SU-DHL-6 (cell line): ENCODE measurements at regions not wholly inside any gene's neighbourhood (a gene's known extent, or its start where the extent isn't known, plus 50 kb on each side); places are given as distances from the start of the nearest gene placed in this dataset.
"Not testable (repeated sequence)": the region's sequence is repeated elsewhere in the genome, so short reads cannot be mapped to it uniquely, and the experiment has no call there.

Experiments used
- H2AFZ ChIP-seq: fragments of 200-600 bp; sonication (generic); 2 replicates; pipeline ENCODE4 v1.6.1; 2014; ENCODE audit warnings: low read depth, mild to moderate bottlenecking, moderate library complexity, mixed read lengths, antibody characterized with exemption, low read length; ENCODE audit not compliant: severe bottlenecking
- H3F3A ChIP-seq: fragments of 200-600 bp; shearing (Covaris generic); 2 replicates; pipeline ENCODE4 v1.6.0; 2016; ENCODE audit warnings: antibody characterized with exemption, mild to moderate bottlenecking; ENCODE audit not compliant: insufficient read depth
- H3K27ac ChIP-seq: fragments of 200-600 bp; sonication (generic); 2 replicates; pipeline ENCODE4 v1.5.1; 2016; ENCODE audit warnings: low read depth, mild to moderate bottlenecking, low read length, moderate library complexity, mixed read lengths
- H3K27me3 ChIP-seq: fragments of 200-600 bp; sonication (generic), shearing (Covaris generic); 2 replicates; pipeline ENCODE4 v1.6.0; 2014; ENCODE audit warnings: mild to moderate bottlenecking, low read length
- H3K36me3 ChIP-seq: fragments of 200-600 bp; sonication (generic); 2 replicates; pipeline ENCODE4 v1.6.1; 2014; ENCODE audit warnings: mild to moderate bottlenecking, low read length, mixed read lengths
- H3K4me2 ChIP-seq: fragments of 300-600, 200-600 bp; shearing (Covaris generic), sonication (generic); 2 replicates; pipeline ENCODE4 v1.6.0; 2014; ENCODE audit warnings: low read length, low read depth, mild to moderate bottlenecking; ENCODE audit not compliant: poor library complexity, severe bottlenecking
- H3K4me3 ChIP-seq: fragments of 200-600 bp; sonication (generic); 2 replicates; pipeline ENCODE4 v1.5.1; 2014; ENCODE audit warnings: antibody characterized with exemption, low read length, mild to moderate bottlenecking, mixed read lengths; ENCODE audit not compliant: insufficient read depth, poor library complexity, severe bottlenecking
- H3K79me2 ChIP-seq: fragments of 200-600 bp; sonication (generic); 2 replicates; pipeline ENCODE4 v1.6.1; 2014; ENCODE audit warnings: mild to moderate bottlenecking, low read length, moderate library complexity; ENCODE audit not compliant: insufficient read depth
- H3K9ac ChIP-seq: fragments of 200-600 bp; sonication (generic); 2 replicates; pipeline ENCODE4 v1.7.0; 2014; ENCODE audit warnings: mild to moderate bottlenecking, low read length
- H3K9me2 ChIP-seq: fragments of 200-600 bp; sonication (generic); replicated peaks from 2 replicates; pipeline ENCODE4 v1.6.1; 2014; ENCODE audit warnings: low read length; ENCODE audit not compliant: insufficient read depth
- H3K9me3 ChIP-seq: fragments of 200-600 bp; sonication (generic); 2 replicates; pipeline ENCODE4 v1.6.1; 2014; ENCODE audit warnings: low read length, mixed read lengths; ENCODE audit not compliant: insufficient read depth
- H4K20me1 ChIP-seq: fragments of 200-600 bp; sonication (generic); 2 replicates; pipeline ENCODE4 v1.6.1; 2014; ENCODE audit warnings: low read depth, mild to moderate bottlenecking, antibody characterized with exemption, low read length, moderate library complexity, mixed read lengths
- CTCF ChIP-seq: fragments of 200-600 bp; sonication (generic); IDR thresholded peaks from one replicate; pipeline ENCODE4 v1.5.1; 2017; ENCODE audit warnings: antibody characterized with exemption, mild to moderate bottlenecking, low read length, moderate library complexity; ENCODE audit not compliant: insufficient read depth, poor library complexity, severe bottlenecking
- EZH2phosphoT487 ChIP-seq: fragments of 200-600 bp; sonication (generic), shearing (Covaris generic); conservative IDR thresholded peaks from 2 replicates; pipeline ENCODE4 v1.6.1; 2018; ENCODE audit warnings: mild to moderate bottlenecking, antibody characterized with exemption, low read length, moderate library complexity, mixed read lengths

GRCh38 chr5:94102849-94103248, 361.4 kb upstream of the POU5F2 start:
- H3K79me2 ChIP-seq = peaks cover 95% of the 10 kb centered on the region

GRCh38 chr5:94097384-94097783, 356.0 kb upstream of the POU5F2 start:
- H2AFZ ChIP-seq, H3K4me3 ChIP-seq, H3K27ac ChIP-seq, H4K20me1 ChIP-seq, H3F3A ChIP-seq, H3K4me2 ChIP-seq, H3K36me3 ChIP-seq, H3K27me3 ChIP-seq, H3K9ac ChIP-seq, H3K9me2 ChIP-seq: not testable (repeated sequence)
- Histone ChIP-seq H3K79me2 (peaks cover 79% of the 10 kb centered on the region), H3K9me3 (peaks cover 10% of the 10 kb centered on the region; the same call in 1 of the 2 replicates)

More at GRCh38 chr5:94102849-94103248, 361.4 kb upstream of the POU5F2 start:
- peaks cover 20% of the 10 kb centered on the region; the same call in 1 of the 2 replicates for H3K9me3 ChIP-seq
- 0 out of 2 replicates have a peak, but pooled peaks cover 3% of the 10 kb centered on the region for H3K36me3 ChIP-seq
- H4K20me1 ChIP-seq = no peaks in the 10 kb centered on the region
- no peak overlapping the region for H3K4me2 ChIP-seq
- no peak overlapping the region for H2AFZ ChIP-seq
- H3F3A ChIP-seq = no peaks in the 10 kb centered on the region
- H3K27ac ChIP-seq = no peak overlapping the region
- TF ChIP-seq CTCF (no peak), EZH2phosphoT487 (no peak)
- no peak overlapping the region for H3K9ac ChIP-seq
- H3K27me3 ChIP-seq = no peaks in the 10 kb centered on the region
- no peak overlapping the region for H3K4me3 ChIP-seq
- no peaks in the 10 kb centered on the region for H3K9me2 ChIP-seq

GRCh38 chr5:94094793-94095441, 353.5 kb upstream of the POU5F2 start:
- Histone ChIP-seq H3K36me3 (no peaks in the 10 kb centered on the region), H3F3A (no peaks in the 10 kb centered on the region), H3K9ac (no peak overlapping the region), H3K79me2 (peaks cover 69% of the 10 kb centered on the region), H3K4me3 (no peak overlapping the region), H3K27ac (no peak overlapping the region), H3K9me3 (peaks cover 10% of the 10 kb centered on the region; the same call in 1 of the 2 replicates), H3K27me3 (no peaks in the 10 kb centered on the region), H3K4me2 (no peak overlapping the region), H2AFZ (no peak overlapping the region), H4K20me1 (no peaks in the 10 kb centered on the region), H3K9me2 (no peaks in the 10 kb centered on the region)
- TF ChIP-seq EZH2phosphoT487 (no peak), CTCF (no peak)

GRCh38 chr5:94093300-94093699, 351.9 kb upstream of the POU5F2 start:
- Histone ChIP-seq H3F3A (no peaks in the 10 kb centered on the region), H3K27ac (no peak overlapping the region), H3K4me3 (no peak overlapping the region), H3K9ac (no peak overlapping the region), H3K9me3 (peaks cover 6% of the 10 kb centered on the region; the same call in 1 of the 2 replicates), H3K27me3 (no peaks in the 10 kb centered on the region), H3K9me2 (no peaks in the 10 kb centered on the region), H3K79me2 (peaks cover 58% of the 10 kb centered on the region), H2AFZ (no peak overlapping the region), H3K4me2 (no peak overlapping the region), H4K20me1 (no peaks in the 10 kb centered on the region), H3K36me3 (no peaks in the 10 kb centered on the region)
- TF ChIP-seq EZH2phosphoT487 = no peak
- no peak for TF ChIP-seq CTCF

GRCh38 chr5:94086635-94087034, 345.2 kb upstream of the POU5F2 start:
- H3K79me2 ChIP-seq = peaks cover 44% of the 10 kb centered on the region

More at GRCh38 chr5:94086635-94087034, 345.2 kb upstream of the POU5F2 start:
- not testable (repeated sequence) for H3F3A ChIP-seq, H2AFZ ChIP-seq, H3K27ac ChIP-seq, H3K4me3 ChIP-seq, H4K20me1 ChIP-seq, H3K9me2 ChIP-seq, H3K4me2 ChIP-seq, H3K9me3 ChIP-seq, H3K36me3 ChIP-seq, H3K9ac ChIP-seq, H3K27me3 ChIP-seq
